ENCODE measurements at regions not wholly inside any gene's neighbourhood (a gene's known extent, or its start where the extent isn't known, plus 50 kb on each side); places are given as distances from the start of the nearest gene placed in this dataset.
A peak's percentile ranks its signal among the peaks of the same experiment; 100 is the strongest.
"Not testable (repeated sequence)": the region's sequence is repeated elsewhere in the genome, so short reads cannot be mapped to it uniquely, and the experiment has no call there.

- DNase-seq (ENCODE audit: low read depth in 2 of 3, low spot score in 1 of 3) = no peak
Measured at GRCh38 chr3:188972310-188972709, 199.5 kb upstream of the TPRG1 start.

DNA sequence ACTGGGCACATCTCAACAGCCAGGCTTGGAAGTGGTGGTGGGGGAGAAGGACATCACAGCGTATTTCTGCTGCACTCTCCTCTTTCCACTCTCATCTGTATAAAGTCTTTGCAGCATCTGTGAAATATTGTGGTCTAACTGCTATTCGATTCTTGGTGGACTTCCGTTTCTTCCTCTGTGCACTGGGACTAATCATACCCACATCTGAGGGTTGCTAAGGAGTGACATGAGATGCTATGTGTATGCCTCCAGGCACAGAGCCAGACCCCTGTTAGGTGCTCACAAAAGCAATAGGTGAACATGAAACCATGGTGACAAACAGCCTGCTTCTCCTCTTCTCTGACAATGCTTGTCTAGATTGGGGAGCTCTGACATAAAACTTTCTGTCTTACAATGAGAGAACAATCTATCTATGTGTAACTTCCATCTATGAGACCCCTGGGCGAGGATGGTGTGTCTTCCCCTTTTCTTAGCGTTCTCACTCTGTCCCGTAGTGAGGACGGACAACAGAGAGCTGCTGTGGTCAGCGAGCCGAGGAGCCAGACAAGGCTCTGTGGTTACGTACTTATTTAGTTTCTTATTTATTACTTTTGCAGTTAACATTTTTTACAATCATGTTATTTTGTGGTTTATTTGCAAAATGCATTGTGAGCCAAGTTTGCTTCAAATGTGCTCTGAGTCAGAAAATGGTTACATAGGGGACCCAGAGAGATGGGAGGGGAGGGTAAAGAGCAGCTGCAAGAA is 196.7 kb upstream of the TPRG1 start:
- DNase-seq (ENCODE audit: low read depth in 2 of 3, low spot score in 1 of 3) = no peak

DNA sequence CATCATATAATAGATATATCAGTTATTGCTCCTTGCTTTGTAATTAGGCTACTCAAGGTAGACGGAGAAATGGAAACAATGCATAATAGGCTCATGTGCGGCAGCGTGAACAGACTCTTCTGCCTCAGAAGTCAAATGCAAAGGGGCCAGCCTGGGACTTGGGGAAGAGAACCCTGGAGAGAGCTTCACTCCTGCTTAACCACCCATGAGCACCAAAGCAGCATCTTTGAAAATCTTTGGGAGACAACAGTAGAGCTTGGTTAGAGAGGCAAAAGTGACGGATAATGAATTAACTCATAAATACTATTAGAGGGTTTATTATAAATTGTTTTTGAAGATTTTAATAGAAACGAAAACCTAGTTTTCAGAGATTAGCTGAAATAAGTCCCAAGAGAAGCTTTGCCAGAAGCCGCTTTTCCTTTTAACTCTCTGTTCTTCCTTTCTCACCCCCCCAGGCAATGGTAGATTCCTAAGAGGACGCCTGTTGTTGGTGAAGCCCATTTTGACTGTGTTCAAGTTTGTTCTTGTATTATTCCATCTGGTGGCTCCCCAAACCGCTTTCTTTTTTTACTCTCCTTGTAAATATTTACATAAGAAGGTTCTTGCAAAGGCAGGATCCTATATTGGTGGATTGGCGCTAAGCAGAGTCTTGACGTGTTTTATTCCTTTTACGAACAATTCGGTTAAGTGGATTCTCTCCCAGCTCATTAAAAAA is 196.0 kb upstream of the TPRG1 start:
- no peak for DNase-seq (ENCODE audit: low read depth in 2 of 3, low spot score in 1 of 3)

GRCh38 chr3:188976407-188976806 is 195.4 kb upstream of the TPRG1 start:
- no peak for DNase-seq (ENCODE audit: low read depth in 2 of 3, low spot score in 1 of 3)

- DNase-seq (ENCODE audit: low read depth in 2 of 3, low spot score in 1 of 3) = no peak
Measured at GRCh38 chr3:188978421-188979171, 193.2 kb upstream of the TPRG1 start.

DNA sequence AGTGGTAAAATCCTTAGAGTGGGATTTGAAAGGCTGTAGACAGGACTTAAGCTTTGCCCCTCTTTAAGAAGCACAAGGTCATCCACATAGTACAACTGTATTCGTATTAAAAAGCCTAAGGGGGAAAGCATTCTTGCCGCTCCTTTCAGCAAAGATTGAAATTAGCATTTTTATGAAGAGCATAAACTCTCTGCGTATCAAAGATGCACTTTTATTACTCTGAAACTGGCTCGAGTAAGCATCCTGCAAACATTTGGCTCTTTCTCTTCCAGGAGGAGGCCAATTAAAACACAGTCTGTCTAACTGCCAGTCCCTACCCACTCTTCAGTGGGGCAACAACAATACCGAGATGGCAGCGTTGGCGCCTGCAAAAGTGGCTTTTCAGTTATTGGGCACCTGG is 192.5 kb upstream of the TPRG1 start:
- no peak for DNase-seq (ENCODE audit: low read depth in 2 of 3, low spot score in 1 of 3)

DNA sequence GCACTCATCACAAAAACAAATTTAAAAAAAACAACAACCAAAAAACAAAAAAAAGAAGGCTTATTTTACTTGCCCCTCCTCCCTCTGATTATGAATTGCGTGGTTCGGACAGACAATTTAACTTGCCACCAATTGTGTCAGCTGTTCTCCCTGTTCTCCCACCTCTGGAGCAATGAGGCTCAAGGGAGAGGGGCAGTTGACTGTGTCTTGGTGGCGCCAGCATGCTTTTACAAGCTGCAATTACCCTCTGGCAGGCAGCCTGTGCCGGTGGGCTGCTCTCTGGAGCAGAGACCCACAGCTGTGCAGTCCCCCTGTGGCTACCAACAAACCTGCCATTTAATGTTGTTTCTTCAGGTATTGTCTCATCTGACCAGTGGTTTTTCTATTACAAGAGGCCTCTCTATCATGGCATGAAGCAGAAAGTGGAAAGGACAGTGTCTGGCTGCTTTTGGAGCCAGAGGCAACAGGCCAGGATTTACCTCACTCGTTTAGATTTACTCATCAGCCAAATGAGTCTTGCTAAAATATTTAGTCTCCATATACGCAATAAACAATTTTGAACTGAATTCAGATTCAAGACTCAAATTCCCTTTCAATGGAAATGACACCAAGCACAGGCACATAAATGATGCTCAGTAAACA is 192.0 kb upstream of the TPRG1 start:
- no peak for DNase-seq (ENCODE audit: low read depth in 2 of 3, low spot score in 1 of 3)

- no peak for DNase-seq (ENCODE audit: low read depth in 2 of 3, low spot score in 1 of 3)
Measured at GRCh38 chr3:188993181-188993580, 178.6 kb upstream of the TPRG1 start.

GRCh38 chr3:189001559-189001958 is 170.2 kb upstream of the TPRG1 start:
- DNase-seq (ENCODE audit: low read depth in 2 of 3, low spot score in 1 of 3) = no peak

- DNase-seq (ENCODE audit: low read depth in 2 of 3, low spot score in 1 of 3) = no peak
Measured at GRCh38 chr3:189003410-189003809, 168.4 kb upstream of the TPRG1 start.

DNA sequence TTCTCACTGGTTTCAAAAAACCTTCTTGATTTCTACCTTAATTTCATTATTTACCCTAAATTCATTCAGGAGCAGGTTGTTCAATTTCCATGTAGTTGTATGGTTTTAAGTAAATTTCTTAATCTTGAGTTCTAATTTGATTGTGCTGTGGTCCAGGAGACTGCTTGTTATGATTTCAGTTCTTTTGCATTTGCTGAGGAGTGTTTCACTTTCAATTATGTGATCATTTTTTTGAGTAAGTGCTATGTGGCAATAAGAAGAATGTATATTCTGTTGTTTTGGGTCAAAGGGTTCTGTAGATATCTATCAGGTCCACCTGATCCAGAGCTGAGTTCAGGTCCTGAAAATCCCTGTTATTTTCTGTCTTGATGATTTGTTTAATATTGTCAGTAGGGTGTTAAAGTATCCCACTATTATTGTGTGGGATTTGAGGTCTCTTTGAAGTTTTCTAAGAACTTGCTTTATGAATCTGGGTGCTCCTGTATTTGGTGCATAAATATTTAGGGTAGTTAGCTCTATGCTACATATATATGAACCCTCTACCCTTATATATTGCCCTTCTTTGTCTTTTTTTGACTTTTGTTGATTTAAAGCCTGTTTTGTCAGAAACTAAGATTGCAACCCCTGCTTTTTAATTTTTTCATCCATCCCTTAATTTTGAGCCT is 158.4 kb upstream of the TPRG1 start:
- no peak for DNase-seq (ENCODE audit: low read depth in 2 of 3, low spot score in 1 of 3)

- DNase-seq (ENCODE audit: low read depth in 2 of 3, low spot score in 1 of 3) = no peak
Measured at GRCh38 chr3:189014526-189014925, 157.2 kb upstream of the TPRG1 start.

GRCh38 chr3:189022576-189023466 is 148.9 kb upstream of the TPRG1 start:
- not testable (repeated sequence) for DNase-seq (ENCODE audit: low read depth in 2 of 3, low spot score in 1 of 3)

DNA sequence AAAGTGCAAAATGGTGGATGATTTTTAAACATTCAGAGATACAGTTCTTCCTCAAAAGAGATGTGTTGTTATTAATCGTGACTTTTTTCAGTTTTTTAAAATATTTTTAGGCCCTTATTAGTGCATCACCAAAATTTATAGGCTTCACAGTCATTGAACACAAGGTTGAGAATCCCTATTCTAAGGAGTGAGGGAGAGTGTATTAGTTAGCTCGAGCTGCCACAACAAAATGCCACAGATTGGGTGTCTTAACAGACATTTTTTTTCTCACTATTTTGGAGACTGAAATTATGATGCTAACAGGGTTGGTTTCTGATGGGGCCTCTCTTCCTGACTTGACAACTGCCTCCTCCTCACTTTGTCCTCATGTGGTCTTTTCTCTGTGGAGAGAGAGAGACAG is 145.9 kb upstream of the TPRG1 start:
- DNase-seq (ENCODE audit: low read depth in 2 of 3, low spot score in 1 of 3) = no peak

DNA sequence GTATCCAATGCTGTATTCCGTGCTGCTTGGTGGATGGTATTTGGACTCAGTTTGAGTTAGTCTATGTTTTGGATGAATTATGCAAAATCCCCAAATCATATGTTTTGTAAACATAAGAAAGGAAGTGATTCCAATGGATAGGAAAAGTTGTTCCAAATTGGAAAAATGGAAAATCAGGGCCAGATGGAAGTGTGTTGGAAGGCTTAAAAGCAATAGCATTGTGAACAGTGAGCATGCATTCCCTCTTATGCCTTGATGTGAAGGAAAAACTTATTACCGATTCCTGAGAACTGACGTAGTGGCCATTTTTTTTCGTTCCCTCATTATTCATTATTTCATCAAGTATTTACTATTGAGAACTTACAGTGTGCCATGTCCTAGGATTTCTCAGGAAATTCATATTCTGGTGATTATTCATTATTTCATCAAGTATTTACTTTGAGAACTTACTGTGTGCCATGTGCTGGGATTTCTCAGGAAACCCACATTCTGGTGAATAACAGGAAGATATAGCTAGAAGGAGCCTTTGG is 144.1 kb upstream of the TPRG1 start:
- no peak for DNase-seq (ENCODE audit: low read depth in 2 of 3, low spot score in 1 of 3)

DNA sequence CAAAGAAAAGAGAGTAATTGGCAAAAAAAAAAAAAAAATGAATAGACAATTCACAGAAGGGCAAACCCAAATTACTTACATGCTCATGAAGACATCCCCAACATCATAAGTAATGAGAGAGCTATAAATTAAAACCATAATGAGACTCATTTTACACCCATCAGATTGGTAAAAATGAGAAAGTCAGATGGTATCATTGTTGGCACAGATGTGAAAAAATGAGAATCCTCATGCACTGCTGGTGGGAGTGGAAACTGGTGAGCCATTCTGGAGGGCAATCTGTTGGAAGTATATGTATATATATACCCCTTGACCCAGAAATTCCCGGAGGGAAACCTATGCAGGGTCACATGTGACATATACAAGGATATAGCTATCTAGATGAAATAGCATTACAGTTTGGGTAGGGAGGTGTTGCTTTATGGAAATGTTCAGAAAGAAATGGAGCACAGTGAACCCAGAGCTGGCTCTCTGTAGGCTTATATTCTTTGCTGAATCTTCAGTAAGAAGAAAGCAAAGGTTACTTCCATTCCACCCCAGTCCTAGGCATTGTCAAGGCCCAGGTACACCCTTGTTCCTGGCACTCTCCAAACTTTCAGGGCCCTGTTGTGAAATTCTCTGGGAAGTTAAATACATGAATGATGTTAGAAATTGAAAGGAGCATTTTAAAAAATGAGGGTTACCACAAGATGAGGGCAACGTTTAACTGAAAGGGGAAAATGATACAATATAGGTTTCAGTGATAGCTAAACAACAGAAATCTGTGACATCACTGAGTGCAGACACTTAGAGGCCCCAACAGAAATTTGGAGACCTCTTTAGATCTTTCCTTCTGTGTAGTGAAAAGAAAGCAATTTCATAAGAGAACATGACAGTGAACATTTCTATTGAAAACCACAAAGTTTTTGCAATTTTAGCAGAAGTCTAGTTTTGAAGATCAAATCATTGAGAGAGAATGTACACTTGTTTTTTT is 132.7 kb upstream of the TPRG1 start:
- DNase-seq (ENCODE audit: low read depth in 2 of 3, low spot score in 1 of 3) = no peak

DNA sequence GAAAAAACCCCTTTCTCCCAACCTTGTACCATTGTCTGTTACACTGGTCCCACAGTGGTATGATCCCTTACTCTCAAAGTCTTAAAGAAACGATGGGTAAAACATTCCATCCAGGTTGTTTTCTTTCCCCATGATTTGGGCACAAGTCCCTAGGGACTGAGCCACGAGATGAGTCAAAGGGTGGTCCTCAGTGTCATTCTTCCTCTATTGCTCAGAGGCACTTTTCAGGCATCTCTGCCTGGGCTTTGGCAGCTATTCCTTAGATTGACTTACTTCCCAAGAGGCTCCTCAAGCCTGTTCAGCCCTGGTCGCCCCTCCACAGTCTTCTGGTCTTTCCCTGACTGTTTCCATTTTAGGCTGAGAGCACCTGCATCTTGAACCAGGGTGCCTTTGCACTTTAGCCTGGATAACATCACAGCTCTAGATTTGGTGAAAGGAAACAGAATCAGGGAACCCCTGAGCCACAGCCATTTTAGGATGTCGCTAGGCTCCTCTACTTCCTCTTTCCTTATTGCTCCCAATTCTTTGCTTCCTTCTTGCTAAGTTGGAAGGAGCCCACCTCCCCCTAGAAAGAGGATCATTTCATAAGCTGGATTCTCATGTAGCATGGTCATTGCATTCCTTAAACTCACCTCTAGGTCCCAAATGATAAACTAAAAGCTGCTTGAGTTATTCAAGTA is 131.0 kb upstream of the TPRG1 start:
- DNase-seq (ENCODE audit: low read depth in 2 of 3, low spot score in 1 of 3) = no peak

DNA sequence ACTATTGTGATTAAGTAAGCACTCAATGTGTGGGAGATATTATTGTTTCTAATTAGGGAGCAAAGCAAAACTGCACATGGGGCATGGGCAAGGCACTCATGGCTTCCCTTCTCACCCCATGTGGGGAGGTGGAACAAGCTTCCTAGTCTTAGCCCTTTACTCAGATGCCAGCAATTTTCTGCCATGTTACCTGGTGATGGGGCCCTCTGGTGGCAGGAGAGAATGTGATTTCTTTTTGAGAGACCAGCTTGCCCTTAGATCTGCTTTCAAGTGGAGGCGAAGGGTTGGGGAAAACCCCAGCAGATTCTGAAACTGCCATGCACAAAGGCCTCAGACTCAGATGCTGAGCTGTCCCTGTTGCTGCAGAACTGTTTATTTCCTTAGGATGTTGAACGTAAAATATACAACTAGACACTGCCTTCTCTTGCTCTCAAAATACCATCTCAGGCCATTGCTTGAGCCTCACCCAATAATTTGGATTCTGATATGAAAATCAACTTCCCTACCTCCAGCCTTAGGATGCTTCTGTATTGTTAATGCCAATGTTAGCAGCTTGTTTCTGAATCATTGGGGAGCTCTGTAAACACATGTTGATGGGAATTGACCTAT is 130.2 kb upstream of the TPRG1 start:
- peak; percentile 60 to 79 (median 69) for DNase-seq (ENCODE audit: low read depth in 2 of 3, low spot score in 1 of 3)
